ENCODE measurements at regions not wholly inside any gene's neighbourhood (a gene's known extent, or its start where the extent isn't known, plus 50 kb on each side); places are given as distances from the start of the nearest gene placed in this dataset.

GRCh38 chr1:88141499-88142074 lies 542.5 kb upstream of the PKN2 start:
- no peak overlapping the region for H3K4me3 ChIP-seq
- intact Hi-C loops (cut with DNase I) = no loop called here
- WGBS, 2 donors = 38 to 54% methylated on average over 6 of the region's 6 CpGs
- no peaks in the 10 kb centered on the region for H3K36me3 ChIP-seq (replicated peaks in 1 of 2; ENCODE audit: insufficient read depth in 1 of 2, low read depth in 2 of 2)
- DNase-seq (peak in 2 of 4 donors; percentile 6 to 12), ATAC-seq (peak; percentile 27)
- no peaks in the 10 kb centered on the region for H3K4me1 ChIP-seq
- H3K27ac ChIP-seq = no peak overlapping the region
- no peaks in the 10 kb centered on the region for H3K9me3 ChIP-seq
- TF ChIP-seq CTCF (IDR thresholded peaks at IDR 0.05) = no peak
- TF ChIP-seq POLR2A (IDR thresholded peaks at IDR 0.05) = no peak
- H3K27me3 ChIP-seq = no peaks in the 10 kb centered on the region

- intact Hi-C loops (cut with DNase I) = no loop called here
- TF ChIP-seq POLR2A (IDR thresholded peaks at IDR 0.05) = no peak
- DNase-seq = no peak
- no peak overlapping the region for H3K27ac ChIP-seq
- no peaks in the 10 kb centered on the region for H3K36me3 ChIP-seq (replicated peaks in 1 of 2; ENCODE audit: insufficient read depth in 1 of 2, low read depth in 2 of 2)
- no peak overlapping the region for H3K4me3 ChIP-seq
- H3K27me3 ChIP-seq = no peaks in the 10 kb centered on the region
- no peak for ATAC-seq
- H3K9me3 ChIP-seq = no peaks in the 10 kb centered on the region
- peaks cover 4% of the 10 kb centered on the region for H3K4me1 ChIP-seq
- WGBS, 2 donors = 64 to 77% methylated on average over 3 of the region's 3 CpGs
These were observed 538.3 kb upstream of the PKN2 start for GRCh38 chr1:88145752-88146151.

GRCh38 chr1:88149686-88150085 lies 534.4 kb upstream of the PKN2 start:
- DNase-seq (no peak), ATAC-seq (no peak)
- TF ChIP-seq CTCF (IDR thresholded peaks at IDR 0.05) = no peak
- no peak for TF ChIP-seq POLR2A (IDR thresholded peaks at IDR 0.05)
- WGBS, 2 donors = 92 to 94% methylated on average over 1 of the region's 1 CpG
- H3K27me3 ChIP-seq = no peaks in the 10 kb centered on the region
- no peaks in the 10 kb centered on the region for H3K36me3 ChIP-seq (replicated peaks in 1 of 2; ENCODE audit: insufficient read depth in 1 of 2, low read depth in 2 of 2)
- H3K27ac ChIP-seq = peak overlapping the region in 2 of 4 donors; percentile 27 to 73
- intact Hi-C loops (cut with DNase I) = no loop called here
- peaks cover 4% of the 10 kb centered on the region for H3K4me1 ChIP-seq
- no peaks in the 10 kb centered on the region for H3K9me3 ChIP-seq
- no peak overlapping the region for H3K4me3 ChIP-seq

- TF ChIP-seq CTCF (IDR thresholded peaks at IDR 0.05) (no peak), POLR2A (IDR thresholded peaks at IDR 0.05) (no peak)
- ATAC-seq (peak; percentile 71), DNase-seq (no peak)
- WGBS, 2 donors = 19 to 36% methylated on average over 4 of the region's 4 CpGs
- no peaks in the 10 kb centered on the region for H3K27me3 ChIP-seq
- H3K27ac ChIP-seq = peak overlapping the region in 3 of 4 donors; percentile 27 to 73 (median 46)
- H3K9me3 ChIP-seq = no peaks in the 10 kb centered on the region
- intact Hi-C loops (cut with DNase I) = no loop called here
- no peaks in the 10 kb centered on the region for H3K36me3 ChIP-seq (replicated peaks in 1 of 2; ENCODE audit: insufficient read depth in 1 of 2, low read depth in 2 of 2)
- no peak overlapping the region for H3K4me3 ChIP-seq
- peaks cover 4% of the 10 kb centered on the region for H3K4me1 ChIP-seq
These were observed 533.7 kb upstream of the PKN2 start for GRCh38 chr1:88150330-88150729.

- Histone ChIP-seq H3K36me3 (replicated peaks in 1 of 2; ENCODE audit: insufficient read depth in 1 of 2, low read depth in 2 of 2) (no peaks in the 10 kb centered on the region), H3K9me3 (no peaks in the 10 kb centered on the region), H3K27me3 (no peaks in the 10 kb centered on the region), H3K27ac (no peak overlapping the region), H3K4me1 (no peaks in the 10 kb centered on the region), H3K4me3 (no peak overlapping the region)
- ATAC-seq (no peak), DNase-seq (no peak)
- 62 to 63% methylated on average over 3 of the region's 3 CpGs for WGBS, 2 donors
- TF ChIP-seq POLR2A (IDR thresholded peaks at IDR 0.05) (no peak), CTCF (IDR thresholded peaks at IDR 0.05) (no peak)
- intact Hi-C loops (cut with DNase I) = no loop called here
These were observed 520.9 kb upstream of the PKN2 start for GRCh38 chr1:88163187-88163586.

Data from body of pancreas (tissue), 4 donors.